Breast epithelium (tissue), 4 donors: ENCODE measurements at regions not wholly inside any gene's neighbourhood (a gene's known extent, or its start where the extent isn't known, plus 50 kb on each side); places are given as distances from the start of the nearest gene placed in this dataset.

ENCODE experiments used
- DNase-seq, 2 donors: peaks; one replicate each; pipeline ENCODE4 v3.0.0-alpha.2; 2019; ENCODE audit warnings: low spot score in 2 of 2
- H3K27ac ChIP-seq, 2 donors: fragments of 200-600 bp; sonication (generic) in 1 of 2; one replicate each; pipeline ENCODE4 v1.5.1; 2016 to 2019; ENCODE audit warnings: mild to moderate bottlenecking in 1 of 2
- H3K27me3 ChIP-seq, 2 donors: fragments of 200-600 bp; sonication (generic) in 1 of 2; one replicate each; pipeline versions ENCODE4 v1.5.1 to v1.6.0; 2017 to 2019; ENCODE audit warnings: control low read depth in 1 of 2, mild to moderate bottlenecking in 1 of 2
- H3K36me3 ChIP-seq: fragments of 200-600 bp; one replicate; pipeline ENCODE4 v1.5.1; 2019
- H3K4me1 ChIP-seq, 2 donors: fragments of 200-600 bp; sonication (generic); one replicate each; pipeline ENCODE4 v1.5.1; 2016 to 2019; ENCODE audit warnings: control low read depth in 1 of 2
- H3K4me3 ChIP-seq, 3 donors: fragments of 200-600 bp; sonication (generic); 1 replicate in 2 of 3; 2 replicates in 1 of 3; pipeline ENCODE4 v1.5.1; 2016 to 2019; ENCODE audit warnings: mild to moderate bottlenecking in 3 of 3, moderate library complexity in 2 of 3
- H3K9me3 ChIP-seq, 2 donors: fragments of 200-600 bp; sonication (generic) in 1 of 2; one replicate each; pipeline ENCODE4 v1.5.1; 2016 to 2019; ENCODE audit warnings: control low read depth in 1 of 2
- CTCF ChIP-seq, 3 donors: fragments of 450-650 bp; IDR thresholded peaks; one replicate each; pipeline ENCODE4 v1.5.1; 2016 to 2017; ENCODE audit warnings: antibody characterized with exemption in 3 of 3, mild to moderate bottlenecking in 3 of 3, moderate library complexity in 3 of 3
- POLR2A ChIP-seq: fragments of 450-650 bp; IDR thresholded peaks from one replicate; pipeline ENCODE4 v1.6.1; 2016; ENCODE audit warnings: antibody characterized with exemption, mild to moderate bottlenecking, moderate library complexity
- POLR2AphosphoS5 ChIP-seq, 3 donors: sonication (generic); formaldehyde crosslinking; IDR thresholded peaks; one replicate each; pipeline ENCODE4 v1.6.1; 2017; ENCODE audit warnings: antibody characterized with exemption in 3 of 3
- intact Hi-C: fragments of 100-400 bp; cut with DNase I; formaldehyde crosslinking; loops from one replicate; pipeline ENCODE4 v1.15.1; 2023; ENCODE audit warnings: low total_unique reads

GRCh38 chr17:36867716-36868341, 69.4 kb upstream of the LHX1 start:
- TF ChIP-seq CTCF (IDR thresholded peaks at IDR 0.05), result no peak
- TF ChIP-seq POLR2AphosphoS5 (IDR thresholded peaks at IDR 0.05), result no peak
- TF ChIP-seq POLR2A, result no peak
- no peaks in the 10 kb centered on the region for H3K36me3 ChIP-seq
- no peak overlapping the region for H3K4me3 ChIP-seq
- H3K9me3 ChIP-seq, result peaks cover 0 to 7% of the 10 kb centered on the region in 2 donors
- peaks cover 0 to 14% of the 10 kb centered on the region in 2 donors for H3K27me3 ChIP-seq
- intact Hi-C loops, result no loop called here
- H3K27ac ChIP-seq, result no peak overlapping the region
- DNase-seq, result no peak
- no peaks in the 10 kb centered on the region for H3K4me1 ChIP-seq

GRCh38 chr17:36868777-36869176, 68.5 kb upstream of the LHX1 start:
- Histone ChIP-seq H3K4me1 (no peaks in the 10 kb centered on the region), H3K4me3 (no peak overlapping the region), H3K27ac (no peak overlapping the region), H3K36me3 (no peaks in the 10 kb centered on the region), H3K27me3 (peaks cover 0 to 14% of the 10 kb centered on the region in 2 donors), H3K9me3 (peaks cover 0 to 9% of the 10 kb centered on the region in 2 donors)
- intact Hi-C loops, result no loop called here
- TF ChIP-seq CTCF (IDR thresholded peaks at IDR 0.05), result no peak
- TF ChIP-seq POLR2A, result no peak
- TF ChIP-seq POLR2AphosphoS5 (IDR thresholded peaks at IDR 0.05), result no peak
- DNase-seq, result no peak

GRCh38 chr17:36869441-36869840, 67.8 kb upstream of the LHX1 start:
- Histone ChIP-seq H3K9me3 (peaks cover 0 to 9% of the 10 kb centered on the region in 2 donors), H3K4me3 (no peak overlapping the region), H3K27ac (no peak overlapping the region), H3K27me3 (peaks cover 0 to 12% of the 10 kb centered on the region in 2 donors), H3K4me1 (no peaks in the 10 kb centered on the region), H3K36me3 (no peaks in the 10 kb centered on the region)
- intact Hi-C loops, result no loop called here
- DNase-seq, result no peak
- TF ChIP-seq POLR2AphosphoS5 (IDR thresholded peaks at IDR 0.05) (no peak), POLR2A (no peak), CTCF (IDR thresholded peaks at IDR 0.05) (no peak)

GRCh38 chr17:36869856-36870719, 67.2 kb upstream of the LHX1 start:
- no peaks in the 10 kb centered on the region for H3K4me1 ChIP-seq
- no peak for DNase-seq
- intact Hi-C loops, result no loop called here
- no peak overlapping the region for H3K27ac ChIP-seq
- H3K36me3 ChIP-seq, result no peaks in the 10 kb centered on the region
- peaks cover 0 to 9% of the 10 kb centered on the region in 2 donors for H3K9me3 ChIP-seq
- peaks cover 0 to 12% of the 10 kb centered on the region in 2 donors for H3K27me3 ChIP-seq
- TF ChIP-seq CTCF (IDR thresholded peaks at IDR 0.05), result no peak
- TF ChIP-seq POLR2A, result no peak
- no peak for TF ChIP-seq POLR2AphosphoS5 (IDR thresholded peaks at IDR 0.05)
- no peak overlapping the region for H3K4me3 ChIP-seq

GRCh38 chr17:36870720-36870999, 66.6 kb upstream of the LHX1 start:
- Histone ChIP-seq H3K27ac (no peak overlapping the region), H3K4me3 (no peak overlapping the region), H3K27me3 (peaks cover 0 to 12% of the 10 kb centered on the region in 2 donors), H3K9me3 (peaks cover 0 to 9% of the 10 kb centered on the region in 2 donors), H3K4me1 (no peaks in the 10 kb centered on the region), H3K36me3 (no peaks in the 10 kb centered on the region)
- intact Hi-C loops, result no loop called here
- no peak for TF ChIP-seq POLR2AphosphoS5 (IDR thresholded peaks at IDR 0.05)
- no peak for TF ChIP-seq POLR2A
- no peak for TF ChIP-seq CTCF (IDR thresholded peaks at IDR 0.05)
- DNase-seq, result no peak
